GM12864 (cell line): ENCODE measurements at regions not wholly inside any gene's neighbourhood (a gene's known extent, or its start where the extent isn't known, plus 50 kb on each side); places are given as distances from the start of the nearest gene placed in this dataset.

Experiments
- DNase-seq: peaks from one replicate; pipeline ENCODE4 v3.0.0-alpha.2; 2011; ENCODE audit warnings: low read depth
- H3K4me3 ChIP-seq: 2 replicates; pipeline ENCODE4 v1.5.1; 2011; ENCODE audit warnings: mild to moderate bottlenecking, low read depth, low read length, control low read depth
- CTCF ChIP-seq: IDR thresholded peaks from 2 replicates; pipeline ENCODE4 v1.5.1; 2011; ENCODE audit warnings: low read depth, mild to moderate bottlenecking, moderate library complexity, low read length, control low read depth, inconsistent platforms; ENCODE audit errors: missing control alignments

GRCh38 chr6:154682633-154683125, 50.5 kb upstream of the SCAF8 start:
- no peak for TF ChIP-seq CTCF
- DNase-seq: no peak
- H3K4me3 ChIP-seq: no peak overlapping the region
